HepG2 (cell line): ENCODE measurements at regions not wholly inside any gene's neighbourhood (a gene's known extent, or its start where the extent isn't known, plus 50 kb on each side); places are given as distances from the start of the nearest gene placed in this dataset.

Experiments
- ATF3 ChIP-seq: sonication (generic); formaldehyde crosslinking; IDR thresholded peaks from 2 replicates; pipeline ENCODE4 v1.4.0; 2020; ENCODE audit warnings: missing genetic modification reagents
- CREB1 ChIP-seq, 2 experiments: fragments of 450-650 bp in 1 of 2; IDR thresholded peaks; 2 replicates each; pipeline ENCODE4 v1.6.1; 2016 to 2017; ENCODE audit warnings: control low read depth in 1 of 2, mild to moderate bottlenecking in 1 of 2, missing compliant biosample characterization in 1 of 2, missing genetic modification characterization in 1 of 2
- CTCF ChIP-seq: sonication (generic); formaldehyde crosslinking; IDR thresholded peaks from 2 replicates; pipeline ENCODE4 v1.5.0; 2020; ENCODE audit warnings: mild to moderate bottlenecking, missing genetic modification reagents, moderate library complexity
- EP300 ChIP-seq, 3 experiments: sonication (generic) in 1 of 3; formaldehyde crosslinking in 1 of 3; IDR thresholded peaks; 2 replicates each; pipeline versions ENCODE4 v1.5.1 to v1.6.1; 2011 to 2020; ENCODE audit warnings: low read depth in 2 of 3, low read length in 2 of 3, borderline replicate concordance in 1 of 3, improper control_type of control experiment in 1 of 3, mild to moderate bottlenecking in 1 of 3, missing genetic modification reagents in 1 of 3, moderate library complexity in 1 of 3
- FOXC1 ChIP-seq: sonication (generic); formaldehyde crosslinking; IDR thresholded peaks from 2 replicates; pipeline ENCODE4 v1.8.0; 2022; ENCODE audit warnings: mild to moderate bottlenecking, missing genetic modification reagents, borderline replicate concordance
- IRF1 ChIP-seq: sonication (generic); formaldehyde crosslinking; IDR thresholded peaks from 2 replicates; pipeline ENCODE4 v1.4.0; 2020; ENCODE audit warnings: low read depth, mild to moderate bottlenecking, missing genetic modification reagents
- ZNF558 ChIP-seq: sonication (generic); formaldehyde crosslinking; IDR thresholded peaks from 2 replicates; pipeline ENCODE4 v1.9.0; 2022; ENCODE audit warnings: mild to moderate bottlenecking, missing genetic modification reagents, borderline replicate concordance

- TF ChIP-seq CREB1 (IDR thresholded peaks at IDR 0.05) (no peak), CREB1 (CRISPR knock-in tag; IDR thresholded peaks at IDR 0.05) (no peak), EP300 (IDR thresholded peaks at IDR 0.05; ENCODE audit: low read depth in 2 of 2, low read length in 2 of 2) (no peak), EP300 (CRISPR knock-in tag; IDR thresholded peaks at IDR 0.05; ENCODE audit: borderline replicate concordance) (no peak), ATF3 (CRISPR knock-in tag) (no peak), IRF1 (CRISPR knock-in tag) (no peak), ZNF558 (CRISPR knock-in tag) (no peak), CTCF (no peak), FOXC1 (CRISPR knock-in tag) (no peak)
Measured at GRCh38 chr21:16124378-16125138, 394.8 kb downstream of the USP25 start.
